OCI-LY1 (cell line): ENCODE measurements at regions not wholly inside any gene's neighbourhood (a gene's known extent, or its start where the extent isn't known, plus 50 kb on each side); places are given as distances from the start of the nearest gene placed in this dataset.

Experiments used
- CTCF ChIP-seq: fragments of 200-600 bp; sonication (generic), shearing (Covaris generic); IDR thresholded peaks from 2 replicates; pipeline ENCODE4 v1.5.1; 2017; ENCODE audit warnings: mild to moderate bottlenecking, antibody characterized with exemption, low read length, moderate library complexity, mixed read lengths
- EZH2 ChIP-seq: fragments of 200-600 bp; sonication (generic), shearing (Covaris generic); IDR thresholded peaks from 2 replicates; pipeline ENCODE4 v1.8.0; 2017; ENCODE audit warnings: borderline replicate concordance, mixed run types, mild to moderate bottlenecking, antibody characterized with exemption, low read length, moderate library complexity, mixed read lengths

GRCh38 chr2:195138435-195138834 lies 518.6 kb upstream of the SLC39A10 start:
- no peak for TF ChIP-seq CTCF
- TF ChIP-seq EZH2 = no peak
